Astrocyte of the cerebellum (primary cell): ENCODE measurements at regions not wholly inside any gene's neighbourhood (a gene's known extent, or its start where the extent isn't known, plus 50 kb on each side); places are given as distances from the start of the nearest gene placed in this dataset.

ENCODE experiments used
- DNase-seq: peaks from one replicate; pipeline ENCODE4 v3.0.0-alpha.2; 2011; ENCODE audit warnings: low read depth
- H3K4me3 ChIP-seq: 2 replicates; pipeline ENCODE4 v1.5.1; 2011; ENCODE audit warnings: mild to moderate bottlenecking, low read depth, low read length, moderate library complexity
- in situ Hi-C: cut with HindIII; loops from 2 replicates; pipeline ENCODE4 v1.10.0; 2017; ENCODE audit warnings: low sequenced_read_pairs
- TF ChIP-seq, protein P1 (sequence below): IDR thresholded peaks from 2 replicates; pipeline ENCODE4 v1.5.1; 2012; ENCODE audit warnings: low read length, low read depth, moderate library complexity, mild to moderate bottlenecking; ENCODE audit errors: missing control alignments

DNA sequence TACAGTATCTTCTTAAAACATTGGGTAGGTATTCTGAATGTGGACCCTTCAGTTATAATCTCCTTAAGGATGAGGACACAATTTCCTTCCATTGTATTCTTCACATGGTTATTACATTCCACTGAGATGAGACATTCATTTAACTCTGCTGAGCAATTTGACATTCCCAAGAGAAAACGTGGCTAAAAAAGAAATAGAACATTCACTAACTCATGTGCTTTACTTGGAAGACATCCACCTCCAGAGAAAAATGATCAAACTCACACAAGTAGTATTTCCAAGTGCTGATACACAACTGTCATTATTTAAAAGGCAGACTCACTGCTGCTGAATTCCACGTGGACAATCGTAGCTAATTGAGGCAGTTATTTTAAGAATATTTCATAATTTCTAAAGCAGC is 227.9 kb upstream of the ANKRD50 start:
- no peak overlapping the region for H3K4me3 ChIP-seq
- in situ Hi-C loops, result no loop called here
- peak; percentile 96 for DNase-seq
- TF ChIP-seq, protein P1, sequence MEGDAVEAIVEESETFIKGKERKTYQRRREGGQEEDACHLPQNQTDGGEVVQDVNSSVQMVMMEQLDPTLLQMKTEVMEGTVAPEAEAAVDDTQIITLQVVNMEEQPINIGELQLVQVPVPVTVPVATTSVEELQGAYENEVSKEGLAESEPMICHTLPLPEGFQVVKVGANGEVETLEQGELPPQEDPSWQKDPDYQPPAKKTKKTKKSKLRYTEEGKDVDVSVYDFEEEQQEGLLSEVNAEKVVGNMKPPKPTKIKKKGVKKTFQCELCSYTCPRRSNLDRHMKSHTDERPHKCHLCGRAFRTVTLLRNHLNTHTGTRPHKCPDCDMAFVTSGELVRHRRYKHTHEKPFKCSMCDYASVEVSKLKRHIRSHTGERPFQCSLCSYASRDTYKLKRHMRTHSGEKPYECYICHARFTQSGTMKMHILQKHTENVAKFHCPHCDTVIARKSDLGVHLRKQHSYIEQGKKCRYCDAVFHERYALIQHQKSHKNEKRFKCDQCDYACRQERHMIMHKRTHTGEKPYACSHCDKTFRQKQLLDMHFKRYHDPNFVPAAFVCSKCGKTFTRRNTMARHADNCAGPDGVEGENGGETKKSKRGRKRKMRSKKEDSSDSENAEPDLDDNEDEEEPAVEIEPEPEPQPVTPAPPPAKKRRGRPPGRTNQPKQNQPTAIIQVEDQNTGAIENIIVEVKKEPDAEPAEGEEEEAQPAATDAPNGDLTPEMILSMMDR, result no peak

GRCh38 chr4:124939908-124940307 is 227.4 kb upstream of the ANKRD50 start:
- in situ Hi-C loops, result no loop called here
- H3K4me3 ChIP-seq, result no peak overlapping the region

GRCh38 chr4:124938836-124939235 is 226.3 kb upstream of the ANKRD50 start:
- no peak for DNase-seq
- TF ChIP-seq, protein P1, result no peak
- in situ Hi-C loops, result no loop called here
- H3K4me3 ChIP-seq, result no peak overlapping the region

More at GRCh38 chr4:124939908-124940307, 227.4 kb upstream of the ANKRD50 start:
- TF ChIP-seq, protein P1, result no peak
- no peak for DNase-seq

DNA sequence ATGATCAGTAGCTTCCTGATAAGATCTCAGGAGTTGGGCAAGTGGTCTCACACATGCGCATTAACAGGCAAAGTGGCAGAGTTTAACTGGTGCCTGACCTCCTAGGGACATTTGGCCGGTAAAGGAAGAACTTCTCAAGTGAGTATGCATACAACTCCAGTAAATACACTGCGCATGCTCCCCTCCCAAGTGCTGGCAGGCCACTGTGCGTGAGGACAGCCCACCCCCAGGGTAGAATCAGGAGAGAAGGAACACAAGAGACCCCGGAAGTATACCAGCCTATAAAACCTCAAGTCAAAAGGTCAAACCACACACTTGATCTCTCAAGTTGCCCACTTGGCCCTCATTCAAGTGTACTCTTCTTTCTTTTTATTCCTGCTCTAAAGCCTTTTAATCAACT is 225.5 kb upstream of the ANKRD50 start:
- in situ Hi-C loops, result no loop called here
- TF ChIP-seq, protein P1, result no peak
- H3K4me3 ChIP-seq, result no peak overlapping the region
- DNase-seq, result no peak

DNA sequence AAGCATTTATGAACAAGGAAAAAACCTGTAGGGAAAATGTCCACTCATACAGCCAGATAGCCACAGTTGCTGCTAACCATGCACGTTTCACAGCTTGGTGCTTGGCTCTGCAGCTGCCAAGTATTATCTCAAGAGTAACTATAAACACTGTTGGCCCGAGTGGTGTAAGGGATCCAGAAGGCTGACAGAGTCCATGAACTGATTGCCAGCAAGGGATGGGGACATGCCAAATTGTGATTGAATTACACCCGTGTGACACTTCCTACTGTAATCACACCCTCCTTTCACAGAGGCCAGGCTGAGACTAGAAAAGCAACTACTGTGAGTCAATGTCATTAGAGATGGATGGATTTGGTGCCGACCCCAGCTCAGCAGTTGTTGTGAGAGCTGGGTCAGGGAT is 223.9 kb upstream of the ANKRD50 start:
- TF ChIP-seq, protein P1, result no peak
- H3K4me3 ChIP-seq, result no peak overlapping the region
- in situ Hi-C loops, result no loop called here
- DNase-seq, result peak; percentile 70

- no peak for DNase-seq
- no peak overlapping the region for H3K4me3 ChIP-seq
- TF ChIP-seq, protein P1, result no peak
- in situ Hi-C loops, result no loop called here
These were observed 222.4 kb upstream of the ANKRD50 start for GRCh38 chr4:124934916-124935315.

DNA sequence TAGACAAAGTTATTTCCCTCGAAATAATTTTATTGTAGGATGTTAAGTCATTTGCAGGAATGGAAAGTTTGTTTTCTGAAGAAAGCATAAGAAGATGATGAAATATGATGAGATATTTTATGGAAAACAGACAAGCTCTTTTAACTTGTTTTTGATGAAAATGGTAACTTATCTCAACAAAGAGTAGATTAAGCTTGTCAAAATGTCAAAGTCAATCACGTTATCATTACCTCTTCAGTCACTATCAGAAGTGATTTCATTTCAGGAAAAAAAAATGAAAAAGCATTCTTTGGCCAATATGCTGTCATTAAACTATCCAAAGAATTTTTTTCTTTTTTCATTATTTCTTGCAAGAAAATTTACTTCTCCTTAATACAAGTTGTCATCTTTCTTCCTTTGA is 221.0 kb upstream of the ANKRD50 start:
- in situ Hi-C loops, result no loop called here
- no peak for DNase-seq
- H3K4me3 ChIP-seq, result no peak overlapping the region
- TF ChIP-seq, protein P1, result no peak
